Muscle layer of duodenum (tissue), 2 donors: ENCODE measurements at regions not wholly inside any gene's neighbourhood (a gene's known extent, or its start where the extent isn't known, plus 50 kb on each side); places are given as distances from the start of the nearest gene placed in this dataset.
"Not testable (repeated sequence)": the region's sequence is repeated elsewhere in the genome, so short reads cannot be mapped to it uniquely, and the experiment has no call there.

Source experiments
- H3K27ac ChIP-seq: one replicate; pipeline ENCODE4 v1.7.0; 2013; ENCODE audit warnings: mild to moderate bottlenecking, low read length
- H3K27me3 ChIP-seq: one replicate; pipeline ENCODE4 v1.7.0; 2013; ENCODE audit warnings: low read depth, mild to moderate bottlenecking, control low read depth, low read length
- H3K36me3 ChIP-seq, 2 donors: one replicate each; pipeline ENCODE4 v1.7.0; 2013; ENCODE audit warnings: low read length in 2 of 2, control low read depth in 1 of 2, mild to moderate bottlenecking in 1 of 2; ENCODE audit not compliant: insufficient read depth in 2 of 2, control insufficient read depth in 1 of 2
- H3K4me1 ChIP-seq, 2 donors: one replicate each; pipeline ENCODE4 v1.7.0; 2013; ENCODE audit warnings: low read length in 2 of 2, mild to moderate bottlenecking in 2 of 2, control low read depth in 1 of 2, moderate library complexity in 1 of 2; ENCODE audit not compliant: insufficient read depth in 2 of 2, control insufficient read depth in 1 of 2
- H3K4me3 ChIP-seq, 2 donors: one replicate each; pipeline ENCODE4 v1.7.0; 2013; ENCODE audit warnings: low read length in 2 of 2, low read depth in 1 of 2, mild to moderate bottlenecking in 1 of 2
- H3K9me3 ChIP-seq, 2 donors: one replicate each; pipeline ENCODE4 v1.7.0; 2013; ENCODE audit warnings: low read length in 2 of 2, control low read depth in 1 of 2, mild to moderate bottlenecking in 1 of 2; ENCODE audit not compliant: control insufficient read depth in 1 of 2
- donor health status: healthy.

GRCh38 chr6:48667797-48668196 lies 556.8 kb upstream of the PTCHD4 start:
- H3K9me3 ChIP-seq, result no peaks in the 10 kb centered on the region
- no peaks in the 10 kb centered on the region for H3K4me1 ChIP-seq
- no peaks in the 10 kb centered on the region for H3K27me3 ChIP-seq
- H3K36me3 ChIP-seq, result no peaks in the 10 kb centered on the region
- H3K27ac ChIP-seq, result no peak overlapping the region
- H3K4me3 ChIP-seq, result no peak overlapping the region

- H3K36me3 ChIP-seq, result no peaks in the 10 kb centered on the region
- no peak overlapping the region for H3K27ac ChIP-seq
- no peaks in the 10 kb centered on the region for H3K9me3 ChIP-seq
- no peaks in the 10 kb centered on the region for H3K27me3 ChIP-seq
- no peaks in the 10 kb centered on the region for H3K4me1 ChIP-seq
- no peak overlapping the region for H3K4me3 ChIP-seq
These were observed 553.8 kb upstream of the PTCHD4 start for GRCh38 chr6:48664826-48665225.

- H3K4me1 ChIP-seq, result no peaks in the 10 kb centered on the region
- no peak overlapping the region for H3K27ac ChIP-seq
- H3K27me3 ChIP-seq, result no peaks in the 10 kb centered on the region
- H3K9me3 ChIP-seq, result no peaks in the 10 kb centered on the region
- H3K36me3 ChIP-seq, result no peaks in the 10 kb centered on the region
- no peak overlapping the region for H3K4me3 ChIP-seq
These were observed 547.9 kb upstream of the PTCHD4 start for GRCh38 chr6:48658915-48659314.

- Histone ChIP-seq H3K27me3 (no peaks in the 10 kb centered on the region), H3K4me1 (no peaks in the 10 kb centered on the region), H3K27ac (no peak overlapping the region), H3K4me3 (no peak overlapping the region), H3K9me3 (peaks cover 0 to 5% of the 10 kb centered on the region in 2 donors), H3K36me3 (no peaks in the 10 kb centered on the region)
These were observed 530.5 kb upstream of the PTCHD4 start for GRCh38 chr6:48641544-48641943.

GRCh38 chr6:48638796-48639195 lies 527.8 kb upstream of the PTCHD4 start:
- not testable (repeated sequence) for H3K36me3 ChIP-seq, H3K4me3 ChIP-seq, H3K9me3 ChIP-seq, H3K4me1 ChIP-seq, H3K27ac ChIP-seq, H3K27me3 ChIP-seq

GRCh38 chr6:48630511-48630910 lies 519.5 kb upstream of the PTCHD4 start:
- H3K4me3 ChIP-seq, result no peak overlapping the region
- H3K4me1 ChIP-seq, result no peaks in the 10 kb centered on the region
- H3K36me3 ChIP-seq, result no peaks in the 10 kb centered on the region
- no peaks in the 10 kb centered on the region for H3K9me3 ChIP-seq
- H3K27ac ChIP-seq, result no peak overlapping the region
- no peaks in the 10 kb centered on the region for H3K27me3 ChIP-seq

GRCh38 chr6:48628316-48628715 lies 517.3 kb upstream of the PTCHD4 start:
- no peak overlapping the region for H3K4me3 ChIP-seq
- no peak overlapping the region for H3K27ac ChIP-seq
- H3K9me3 ChIP-seq, result no peaks in the 10 kb centered on the region
- H3K27me3 ChIP-seq, result no peaks in the 10 kb centered on the region
- H3K36me3 ChIP-seq, result no peaks in the 10 kb centered on the region
- no peaks in the 10 kb centered on the region for H3K4me1 ChIP-seq

- no peak overlapping the region for H3K27ac ChIP-seq
- H3K36me3 ChIP-seq, result no peaks in the 10 kb centered on the region
- H3K4me1 ChIP-seq, result no peaks in the 10 kb centered on the region
- H3K4me3 ChIP-seq, result no peak overlapping the region
- H3K27me3 ChIP-seq, result no peaks in the 10 kb centered on the region
- no peaks in the 10 kb centered on the region for H3K9me3 ChIP-seq
These were observed 515.4 kb upstream of the PTCHD4 start for GRCh38 chr6:48626421-48626820.

GRCh38 chr6:48624631-48625030 lies 513.6 kb upstream of the PTCHD4 start:
- Histone ChIP-seq H3K27ac (no peak overlapping the region), H3K4me3 (no peak overlapping the region), H3K27me3 (no peaks in the 10 kb centered on the region), H3K9me3 (no peaks in the 10 kb centered on the region), H3K4me1 (no peaks in the 10 kb centered on the region), H3K36me3 (no peaks in the 10 kb centered on the region)

GRCh38 chr6:48619771-48620170 lies 508.8 kb upstream of the PTCHD4 start:
- peaks cover 0 to 3% of the 10 kb centered on the region in 2 donors for H3K9me3 ChIP-seq
- H3K36me3 ChIP-seq, result no peaks in the 10 kb centered on the region
- H3K4me3 ChIP-seq, result no peak overlapping the region
- no peak overlapping the region for H3K27ac ChIP-seq
- no peaks in the 10 kb centered on the region for H3K4me1 ChIP-seq
- H3K27me3 ChIP-seq, result no peaks in the 10 kb centered on the region

- H3K9me3 ChIP-seq, result peaks cover 0 to 3% of the 10 kb centered on the region in 2 donors
- H3K4me3 ChIP-seq, result no peak overlapping the region
- no peaks in the 10 kb centered on the region for H3K27me3 ChIP-seq
- H3K27ac ChIP-seq, result no peak overlapping the region
- H3K36me3 ChIP-seq, result no peaks in the 10 kb centered on the region
- no peaks in the 10 kb centered on the region for H3K4me1 ChIP-seq
These were observed 504.0 kb upstream of the PTCHD4 start for GRCh38 chr6:48615041-48615440.

GRCh38 chr6:48614326-48614725 lies 503.3 kb upstream of the PTCHD4 start:
- H3K9me3 ChIP-seq, result peaks cover 0 to 3% of the 10 kb centered on the region in 2 donors
- H3K4me1 ChIP-seq, result no peaks in the 10 kb centered on the region
- H3K27ac ChIP-seq, result no peak overlapping the region
- no peak overlapping the region for H3K4me3 ChIP-seq
- H3K36me3 ChIP-seq, result no peaks in the 10 kb centered on the region
- H3K27me3 ChIP-seq, result no peaks in the 10 kb centered on the region
